NCI-H69 (cell line): ENCODE measurements at regions not wholly inside any gene's neighbourhood (a gene's known extent, or its start where the extent isn't known, plus 50 kb on each side); places are given as distances from the start of the nearest gene placed in this dataset.

Experiments used
- DNase-seq: peaks from one replicate; lab custom pipeline; 2025; lab: John Stamatoyannopoulos, UW

DNA sequence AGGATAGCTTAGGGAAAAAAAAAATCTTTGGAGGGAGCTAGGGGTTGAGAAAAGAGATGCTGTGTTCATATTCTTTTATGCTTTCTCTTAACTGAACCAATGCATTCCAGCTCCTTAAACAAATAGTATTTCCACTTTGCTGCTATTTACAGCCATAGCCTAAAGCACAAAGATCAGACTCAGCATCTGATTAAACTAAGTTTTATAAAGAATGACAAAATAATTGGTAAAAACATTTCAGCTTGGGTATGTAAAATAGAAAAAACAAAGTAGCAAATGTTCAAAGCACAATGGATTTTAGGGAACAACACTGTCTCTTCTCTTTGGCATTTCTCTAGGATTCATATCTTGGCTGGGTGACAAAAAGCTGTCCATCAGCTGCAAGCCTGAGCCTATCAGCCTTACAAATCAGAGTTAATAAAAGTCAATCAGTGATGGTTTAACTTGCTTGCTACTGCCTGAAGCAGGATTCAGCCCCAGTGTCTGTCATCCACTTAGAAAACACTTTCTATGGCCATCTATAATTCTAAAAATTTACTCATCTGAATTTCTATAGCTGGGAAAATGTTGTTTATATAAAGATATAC is 232.1 kb upstream of the CDIN1 start:
- peak; percentile 55 for DNase-seq

DNA sequence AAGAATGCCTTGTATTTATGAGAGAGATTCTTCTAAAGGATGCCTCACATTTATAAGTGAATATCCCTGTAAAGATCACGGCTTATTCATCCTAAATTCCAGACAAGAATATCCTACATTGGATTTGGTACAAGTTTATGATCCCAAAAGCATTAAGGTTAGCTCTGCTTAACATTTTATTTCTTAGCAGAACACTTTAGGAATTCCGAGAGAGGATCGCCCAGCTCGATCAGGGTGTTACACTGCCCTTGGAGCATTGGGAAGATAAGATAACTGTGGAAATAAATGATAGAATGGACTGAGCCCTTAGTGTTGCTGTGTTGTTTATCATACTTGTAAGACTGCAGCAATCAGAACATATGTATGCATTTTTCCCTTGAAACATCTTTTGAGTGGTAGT is 223.0 kb upstream of the CDIN1 start:
- DNase-seq, result no peak

GRCh38 chr15:36356978-36357601 is 222.3 kb upstream of the CDIN1 start:
- DNase-seq, result peak; percentile 92

GRCh38 chr15:36358094-36358493 is 221.3 kb upstream of the CDIN1 start:
- DNase-seq, result peak; percentile 74

- DNase-seq, result peak; percentile 83
Measured at GRCh38 chr15:36358523-36358922, 220.9 kb upstream of the CDIN1 start.

- DNase-seq, result peak; percentile 41
Measured at GRCh38 chr15:36359286-36359685, 220.1 kb upstream of the CDIN1 start.

- DNase-seq, result no peak
Measured at GRCh38 chr15:36361351-36361870, 218.0 kb upstream of the CDIN1 start.

DNA sequence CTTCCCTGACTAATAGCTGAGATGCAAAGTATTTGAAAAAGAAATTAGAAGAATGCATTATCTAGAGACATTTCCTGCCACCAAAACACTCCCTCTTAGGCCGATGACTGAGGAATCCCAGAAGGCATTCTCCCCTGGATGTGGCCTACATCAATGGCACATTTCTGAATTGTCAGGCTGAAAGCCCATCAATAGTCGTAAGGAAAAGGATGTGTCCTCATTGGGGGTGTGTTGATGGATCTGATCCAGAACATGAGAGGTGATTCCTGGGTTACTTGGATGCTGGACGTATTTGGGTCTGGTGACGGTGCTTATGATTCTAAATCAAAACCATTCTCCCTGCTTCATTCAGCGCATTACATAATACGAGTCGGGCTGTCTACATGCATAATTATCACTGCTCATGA is 216.9 kb upstream of the CDIN1 start:
- DNase-seq, result no peak

DNA sequence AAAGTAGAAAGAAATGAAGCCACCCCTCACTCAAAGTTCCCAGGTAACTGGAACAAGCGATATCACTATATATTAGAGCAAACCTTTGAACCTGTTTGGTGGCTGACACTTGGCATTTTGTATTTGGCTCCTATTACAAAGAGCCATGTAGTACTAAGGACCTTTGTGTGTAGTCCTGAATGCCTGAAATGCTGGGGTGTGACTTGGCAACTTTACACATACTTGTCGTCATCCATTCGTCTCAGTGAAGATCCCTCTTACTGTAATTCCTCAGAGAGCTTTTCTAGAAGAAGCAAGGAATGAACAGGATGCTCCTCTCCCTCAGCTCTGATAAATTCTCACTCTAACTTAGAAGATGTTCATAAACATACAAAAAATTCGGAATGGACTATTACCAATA is 216.1 kb upstream of the CDIN1 start:
- DNase-seq, result no peak

DNA sequence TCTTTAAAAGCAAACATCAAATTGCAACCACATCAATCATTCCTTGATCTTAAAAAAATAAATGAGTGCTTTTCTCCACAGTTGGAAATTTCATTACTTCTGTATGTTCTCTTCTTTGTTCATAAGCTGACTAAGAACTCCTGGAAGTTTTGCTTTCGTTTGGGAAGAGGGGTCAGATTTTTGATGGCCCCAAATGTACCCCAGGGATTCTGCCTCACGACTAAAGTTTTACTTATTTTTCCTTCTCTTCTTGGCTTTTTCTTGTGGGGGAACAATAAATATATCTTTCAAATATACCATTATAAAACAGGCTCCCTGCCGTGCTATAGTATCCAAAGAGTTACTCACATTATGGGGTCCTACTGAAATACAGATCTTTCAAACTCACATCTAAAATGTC is 215.0 kb upstream of the CDIN1 start:
- DNase-seq, result no peak

GRCh38 chr15:36365963-36366362 is 213.5 kb upstream of the CDIN1 start:
- DNase-seq, result no peak

DNA sequence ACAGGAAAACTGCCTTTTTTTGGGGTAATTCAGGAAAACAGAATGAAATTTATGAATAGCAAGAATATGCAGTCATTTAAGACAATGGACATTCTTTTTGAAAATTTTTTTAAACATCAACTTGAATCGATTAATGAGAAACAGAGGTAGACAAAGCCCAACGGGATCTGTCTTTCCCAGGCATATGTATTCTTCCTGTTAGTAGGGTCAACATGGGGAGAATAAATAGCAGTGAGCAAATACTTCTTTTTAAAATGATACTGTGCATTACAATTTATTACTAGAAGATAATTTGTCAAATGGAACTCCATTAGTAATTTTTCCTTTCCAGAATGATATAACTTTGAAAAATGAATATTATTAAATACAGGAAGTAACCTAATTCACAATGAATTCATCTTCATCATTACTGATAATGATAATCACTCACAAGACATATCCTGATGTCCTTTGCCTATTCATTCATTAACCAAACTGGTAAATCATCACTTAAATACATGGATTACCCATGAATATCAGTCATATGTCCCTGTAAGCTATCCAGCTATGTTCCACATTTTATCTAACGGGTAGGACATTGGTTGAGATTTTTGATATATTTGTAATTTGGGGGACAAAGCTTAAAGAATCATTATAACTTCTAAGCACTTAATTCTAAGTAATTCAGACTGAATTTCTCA is 209.2 kb upstream of the CDIN1 start:
- no peak for DNase-seq

DNA sequence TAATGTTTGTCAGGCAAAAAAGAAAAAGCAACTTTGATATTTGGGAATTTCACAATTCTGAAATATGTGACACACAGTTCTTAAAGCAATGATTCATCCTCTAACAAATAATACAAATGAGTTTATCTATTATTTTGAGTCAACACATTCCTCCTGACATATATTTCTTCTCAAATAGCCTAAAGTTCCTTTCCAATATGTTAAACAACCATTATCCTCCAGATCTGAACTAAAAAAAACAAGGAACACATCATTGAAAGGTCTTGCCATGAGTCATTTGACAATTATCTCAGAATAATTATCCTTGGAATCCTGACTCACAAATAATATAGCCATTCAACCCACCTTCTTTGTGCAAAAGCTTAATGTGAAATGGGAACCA is 208.7 kb upstream of the CDIN1 start:
- peak; percentile 79 for DNase-seq

DNA sequence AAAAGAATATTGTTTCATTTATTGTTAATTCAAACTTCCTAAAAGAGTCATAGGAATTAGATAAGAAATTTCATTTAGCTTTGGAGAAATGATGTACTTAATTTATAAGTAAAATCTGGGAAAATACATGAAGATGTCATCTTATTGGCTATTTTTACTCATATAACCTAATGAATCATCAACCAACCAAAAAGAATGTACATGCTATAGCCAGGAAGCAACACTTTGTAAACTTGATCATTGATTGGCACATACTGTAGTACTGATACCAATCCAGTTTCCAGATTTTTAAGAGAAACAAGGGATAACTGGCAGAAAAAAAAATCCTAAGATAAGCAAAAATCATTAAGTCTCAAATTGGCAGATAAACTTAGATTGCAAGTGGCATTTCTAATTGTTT is 207.9 kb upstream of the CDIN1 start:
- DNase-seq, result no peak

- DNase-seq, result no peak
Measured at GRCh38 chr15:36372968-36373367, 206.5 kb upstream of the CDIN1 start.

DNA sequence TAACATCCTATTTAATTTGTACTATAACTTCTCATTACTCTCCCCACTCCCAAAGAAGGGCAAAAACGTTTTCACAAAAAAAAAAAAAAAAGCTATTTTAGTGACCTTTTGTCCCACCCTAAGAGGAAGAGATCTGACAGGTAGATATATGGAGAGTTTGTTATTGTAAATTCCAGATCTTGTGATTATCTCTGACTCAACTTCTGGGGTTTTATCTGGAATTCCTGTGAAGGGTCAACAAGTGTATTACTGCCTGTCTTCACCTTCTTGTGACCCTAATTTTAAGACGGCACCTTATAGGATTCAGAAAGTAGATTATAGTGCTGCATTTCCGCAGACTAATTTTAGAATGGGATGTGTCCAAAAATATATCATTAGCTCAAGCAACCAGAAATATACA is 205.9 kb upstream of the CDIN1 start:
- no peak for DNase-seq

- no peak for DNase-seq
Measured at GRCh38 chr15:36389107-36389506, 190.3 kb upstream of the CDIN1 start.

- DNase-seq, result peak; percentile 51
Measured at GRCh38 chr15:36390491-36390890, 188.9 kb upstream of the CDIN1 start.

- no peak for DNase-seq
Measured at GRCh38 chr15:36392676-36393266, 186.7 kb upstream of the CDIN1 start.

GRCh38 chr15:36398212-36398611 is 181.2 kb upstream of the CDIN1 start:
- no peak for DNase-seq

DNA sequence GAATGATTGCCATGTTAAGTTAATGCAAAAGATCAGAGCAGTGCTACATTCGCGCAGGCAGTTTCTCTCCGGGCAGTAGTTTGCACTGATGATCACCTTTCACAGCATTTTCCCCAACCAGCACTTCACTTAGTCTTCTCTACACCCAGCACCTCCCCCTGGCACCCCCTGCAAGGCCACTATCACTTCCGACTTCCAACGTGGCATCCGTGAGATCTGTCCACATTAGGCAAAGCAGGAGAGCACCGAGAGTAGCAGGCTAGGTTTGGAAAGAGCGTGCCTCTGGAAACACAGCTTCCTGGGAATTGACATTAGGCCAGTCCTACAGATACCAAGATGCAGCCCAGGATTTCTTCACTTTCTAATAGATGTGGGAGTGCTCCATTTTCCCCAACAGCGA is 180.2 kb upstream of the CDIN1 start:
- no peak for DNase-seq

DNA sequence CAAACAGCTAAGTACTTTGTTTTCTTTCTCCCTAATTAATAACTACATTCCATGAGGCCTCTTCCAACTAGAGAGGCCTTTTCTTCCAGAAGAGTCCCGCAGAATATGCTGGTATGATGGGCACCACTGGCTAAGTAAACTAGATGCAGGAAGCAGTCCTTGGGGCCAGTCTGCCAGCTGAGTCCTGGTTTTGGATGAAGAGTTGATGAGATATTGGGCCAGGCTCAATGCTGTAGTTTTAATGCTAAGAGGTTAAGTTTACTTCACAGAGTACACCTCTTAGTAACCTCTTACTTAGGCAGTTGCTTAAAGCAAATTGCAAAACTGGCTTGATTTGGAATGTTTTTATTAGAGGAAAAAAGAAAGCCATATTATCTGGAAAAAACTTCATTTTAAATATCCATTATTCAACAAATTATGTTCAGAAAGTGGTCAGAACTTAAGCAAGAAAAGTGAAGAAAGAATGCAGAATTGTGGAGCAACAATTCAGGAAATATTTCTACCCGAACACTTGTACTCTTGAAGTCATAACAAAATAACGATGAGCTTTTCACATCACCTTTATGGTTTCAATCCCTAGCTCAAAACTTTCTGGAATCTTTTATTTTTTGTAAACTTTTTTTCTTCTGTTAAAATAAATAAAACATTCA is 178.4 kb upstream of the CDIN1 start:
- no peak for DNase-seq

GRCh38 chr15:36401586-36401966 is 177.8 kb upstream of the CDIN1 start:
- DNase-seq, result no peak
